ENCODE measurements at regions not wholly inside any gene's neighbourhood (a gene's known extent, or its start where the extent isn't known, plus 50 kb on each side); places are given as distances from the start of the nearest gene placed in this dataset.

- H3K36me3 Mint-ChIP-seq (ENCODE audit: low read depth), result no peaks in the 10 kb centered on the region
- no peaks in the 10 kb centered on the region for H3K4me1 Mint-ChIP-seq (ENCODE audit: low read depth)
- peaks cover 9% of the 10 kb centered on the region for H3K27me3 Mint-ChIP-seq (ENCODE audit: insufficient read depth)
- no peak for TF ChIP-seq CTCF (IDR thresholded peaks at IDR 0.05)
- H3K9me3 Mint-ChIP-seq, result peaks cover 47% of the 10 kb centered on the region
- H3K27ac Mint-ChIP-seq, result no peak overlapping the region
- DNase-seq, result no peak
- H3K4me3 Mint-ChIP-seq, result no peak overlapping the region
Measured at GRCh38 chr15:93170329-93170728, 81.3 kb upstream of the RGMA start.

GRCh38 chr15:93168910-93169309 lies 79.9 kb upstream of the RGMA start:
- TF ChIP-seq CTCF (IDR thresholded peaks at IDR 0.05), result no peak
- Mint-ChIP-seq H3K4me3 (no peak overlapping the region), H3K4me1 (ENCODE audit: low read depth) (no peaks in the 10 kb centered on the region), H3K27me3 (ENCODE audit: insufficient read depth) (peaks cover 6% of the 10 kb centered on the region), H3K27ac (no peak overlapping the region), H3K36me3 (ENCODE audit: low read depth) (no peaks in the 10 kb centered on the region), H3K9me3 (peaks cover 39% of the 10 kb centered on the region)
- DNase-seq, result no peak

GRCh38 chr15:93167291-93167690 lies 78.3 kb upstream of the RGMA start:
- H3K27ac Mint-ChIP-seq, result no peak overlapping the region
- H3K4me3 Mint-ChIP-seq, result no peak overlapping the region
- H3K27me3 Mint-ChIP-seq (ENCODE audit: insufficient read depth), result peaks cover 6% of the 10 kb centered on the region
- H3K36me3 Mint-ChIP-seq (ENCODE audit: low read depth), result no peaks in the 10 kb centered on the region
- TF ChIP-seq CTCF (IDR thresholded peaks at IDR 0.05), result no peak
- no peaks in the 10 kb centered on the region for H3K4me1 Mint-ChIP-seq (ENCODE audit: low read depth)
- no peak for DNase-seq
- H3K9me3 Mint-ChIP-seq, result peaks cover 32% of the 10 kb centered on the region

- peaks cover 32% of the 10 kb centered on the region for H3K9me3 Mint-ChIP-seq
- no peak overlapping the region for H3K4me3 Mint-ChIP-seq
- TF ChIP-seq CTCF (IDR thresholded peaks at IDR 0.05), result no peak
- peaks cover 6% of the 10 kb centered on the region for H3K27me3 Mint-ChIP-seq (ENCODE audit: insufficient read depth)
- H3K4me1 Mint-ChIP-seq (ENCODE audit: low read depth), result no peaks in the 10 kb centered on the region
- no peak for DNase-seq
- no peak overlapping the region for H3K27ac Mint-ChIP-seq
- H3K36me3 Mint-ChIP-seq (ENCODE audit: low read depth), result no peaks in the 10 kb centered on the region
Measured at GRCh38 chr15:93166675-93167074, 77.7 kb upstream of the RGMA start.

GRCh38 chr15:93165734-93166470 lies 76.9 kb upstream of the RGMA start:
- Mint-ChIP-seq H3K27me3 (ENCODE audit: insufficient read depth) (peaks cover 3% of the 10 kb centered on the region), H3K4me3 (no peak overlapping the region), H3K27ac (no peak overlapping the region)

More at GRCh38 chr15:93165734-93166470, 76.9 kb upstream of the RGMA start:
- H3K9me3 Mint-ChIP-seq, result peaks cover 33% of the 10 kb centered on the region
- TF ChIP-seq CTCF (IDR thresholded peaks at IDR 0.05), result no peak
- no peaks in the 10 kb centered on the region for H3K4me1 Mint-ChIP-seq (ENCODE audit: low read depth)
- no peak for DNase-seq
- no peaks in the 10 kb centered on the region for H3K36me3 Mint-ChIP-seq (ENCODE audit: low read depth)
